ENCODE measurements at regions not wholly inside any gene's neighbourhood (a gene's known extent, or its start where the extent isn't known, plus 50 kb on each side); places are given as distances from the start of the nearest gene placed in this dataset.

GRCh38 chr15:55037071-55037470, 159.7 kb downstream of the RSL24D1 start:
- Histone ChIP-seq H3K27me3 (no peaks in the 10 kb centered on the region), H3K9me3 (no peaks in the 10 kb centered on the region), H3K4me3 (no peak overlapping the region), H3K27ac (no peak overlapping the region), H3K36me3 (ENCODE audit: low read depth, missing control alignments) (no peaks in the 10 kb centered on the region), H3K4me1 (no peaks in the 10 kb centered on the region)
- WGBS, 2 donors = 26 to 29% methylated on average over 1 of the region's 1 CpG
- intact Hi-C loops (cut with DNase I; ENCODE audit: low total_unique reads) = no loop called here
- no peak for DNase-seq
- no peak for TF ChIP-seq POLR2A (IDR thresholded peaks at IDR 0.05)
- TF ChIP-seq CTCF (IDR thresholded peaks at IDR 0.05) = no peak

- TF ChIP-seq CTCF (IDR thresholded peaks at IDR 0.05) (no peak), POLR2A (IDR thresholded peaks at IDR 0.05) (no peak)
- intact Hi-C loops (cut with DNase I; ENCODE audit: low total_unique reads) = no loop called here
- H3K4me1 ChIP-seq = no peaks in the 10 kb centered on the region
- H3K4me3 ChIP-seq = no peak overlapping the region
- 83 to 88% methylated on average over 2 of the region's 2 CpGs for WGBS, 2 donors
- no peaks in the 10 kb centered on the region for H3K36me3 ChIP-seq (ENCODE audit: low read depth, missing control alignments)
- H3K9me3 ChIP-seq = no peaks in the 10 kb centered on the region
- H3K27ac ChIP-seq = no peak overlapping the region
- no peaks in the 10 kb centered on the region for H3K27me3 ChIP-seq
- no peak for DNase-seq
Observed at GRCh38 chr15:55035749-55036148, 161.0 kb downstream of the RSL24D1 start.

- H3K27me3 ChIP-seq = no peaks in the 10 kb centered on the region
- H3K36me3 ChIP-seq (ENCODE audit: low read depth, missing control alignments) = no peaks in the 10 kb centered on the region
- no peak for DNase-seq
- TF ChIP-seq CTCF (IDR thresholded peaks at IDR 0.05) (no peak), POLR2A (IDR thresholded peaks at IDR 0.05) (no peak)
- intact Hi-C loops (cut with DNase I; ENCODE audit: low total_unique reads) = no loop called here
- H3K4me1 ChIP-seq = no peaks in the 10 kb centered on the region
- no peaks in the 10 kb centered on the region for H3K9me3 ChIP-seq
- H3K4me3 ChIP-seq = no peak overlapping the region
- 94 to 96% methylated on average over 2 of the region's 2 CpGs for WGBS, 2 donors
- H3K27ac ChIP-seq = no peak overlapping the region
Observed at GRCh38 chr15:55033574-55033973, 163.2 kb downstream of the RSL24D1 start.

- no peak overlapping the region for H3K27ac ChIP-seq
- H3K9me3 ChIP-seq = no peaks in the 10 kb centered on the region
- no peaks in the 10 kb centered on the region for H3K36me3 ChIP-seq (ENCODE audit: low read depth, missing control alignments)
- H3K27me3 ChIP-seq = no peaks in the 10 kb centered on the region
- WGBS, 2 donors = 54 to 56% methylated on average over 5 of the region's 5 CpGs
- no peaks in the 10 kb centered on the region for H3K4me1 ChIP-seq
- intact Hi-C loops (cut with DNase I; ENCODE audit: low total_unique reads) = no loop called here
- no peak for DNase-seq
- TF ChIP-seq POLR2A (IDR thresholded peaks at IDR 0.05) = no peak
- no peak for TF ChIP-seq CTCF (IDR thresholded peaks at IDR 0.05)
- no peak overlapping the region for H3K4me3 ChIP-seq
Observed at GRCh38 chr15:55031727-55032126, 165.0 kb downstream of the RSL24D1 start.

- Histone ChIP-seq H3K4me3 (no peak overlapping the region), H3K9me3 (no peaks in the 10 kb centered on the region), H3K27ac (no peak overlapping the region), H3K36me3 (ENCODE audit: low read depth, missing control alignments) (no peaks in the 10 kb centered on the region), H3K4me1 (no peaks in the 10 kb centered on the region), H3K27me3 (no peaks in the 10 kb centered on the region)
- WGBS, 2 donors = 85 to 86% methylated on average over 1 of the region's 1 CpG
- intact Hi-C loops (cut with DNase I; ENCODE audit: low total_unique reads) = no loop called here
- no peak for DNase-seq
- no peak for TF ChIP-seq CTCF (IDR thresholded peaks at IDR 0.05)
- TF ChIP-seq POLR2A (IDR thresholded peaks at IDR 0.05) = no peak
Observed at GRCh38 chr15:55026381-55026780, 170.4 kb downstream of the RSL24D1 start.

Data from testis (tissue), 2 donors.